Glomerular endothelial cell (primary cell): ENCODE measurements at regions not wholly inside any gene's neighbourhood (a gene's known extent, or its start where the extent isn't known, plus 50 kb on each side); places are given as distances from the start of the nearest gene placed in this dataset.
"Not testable (repeated sequence)": the region's sequence is repeated elsewhere in the genome, so short reads cannot be mapped to it uniquely, and the experiment has no call there.

Source experiments
- DNase-seq: peaks from one replicate; pipeline ENCODE4 v3.0.0-alpha.2; 2011; ENCODE audit warnings: low read depth, low spot score; ENCODE audit errors: extremely low read depth

- no peak for DNase-seq
Measured at GRCh38 chr4:30538794-30539193, 181.4 kb upstream of the PCDH7 start.

- no peak for DNase-seq
Measured at GRCh38 chr4:30543057-30543456, 177.1 kb upstream of the PCDH7 start.

GRCh38 chr4:30553151-30553550 is 167.0 kb upstream of the PCDH7 start:
- DNase-seq = no peak

DNA sequence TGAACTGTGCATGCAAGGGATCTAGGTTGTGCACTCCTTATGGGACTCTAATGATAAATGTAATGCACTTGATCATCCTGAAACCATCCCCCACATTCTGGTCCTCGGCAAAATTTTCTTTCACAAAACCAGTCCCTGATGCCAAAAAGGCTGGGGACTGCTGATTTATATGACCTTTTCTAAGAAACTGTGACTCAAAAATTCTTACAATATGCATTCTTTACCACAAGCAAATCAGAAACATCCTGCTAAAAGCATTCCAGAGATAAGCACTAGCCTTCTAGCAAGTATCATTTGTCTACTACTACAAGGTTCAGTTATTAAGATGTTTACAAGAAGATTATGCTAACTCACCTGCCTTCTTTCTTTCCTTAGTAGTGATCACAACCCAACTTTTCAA is 166.5 kb upstream of the PCDH7 start:
- DNase-seq = no peak

DNA sequence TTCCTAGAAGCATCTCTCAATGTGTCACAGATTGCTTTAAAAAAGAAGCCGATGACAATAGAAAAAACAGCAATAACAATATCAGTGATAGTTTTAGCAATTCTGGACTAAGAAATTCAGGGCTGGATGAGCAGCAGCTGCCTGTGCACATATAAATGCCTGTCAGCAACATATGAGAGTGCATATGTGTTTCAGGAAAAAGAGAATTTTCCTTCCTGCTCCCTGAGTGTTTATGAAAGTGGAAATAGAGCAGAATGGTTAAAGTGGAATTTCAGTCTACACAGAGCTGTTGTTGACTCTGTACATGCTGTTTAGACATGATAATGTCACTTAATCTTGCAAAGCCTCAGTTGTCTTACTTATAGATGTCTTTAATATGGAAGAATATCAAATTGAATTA is 164.4 kb upstream of the PCDH7 start:
- DNase-seq = no peak

DNA sequence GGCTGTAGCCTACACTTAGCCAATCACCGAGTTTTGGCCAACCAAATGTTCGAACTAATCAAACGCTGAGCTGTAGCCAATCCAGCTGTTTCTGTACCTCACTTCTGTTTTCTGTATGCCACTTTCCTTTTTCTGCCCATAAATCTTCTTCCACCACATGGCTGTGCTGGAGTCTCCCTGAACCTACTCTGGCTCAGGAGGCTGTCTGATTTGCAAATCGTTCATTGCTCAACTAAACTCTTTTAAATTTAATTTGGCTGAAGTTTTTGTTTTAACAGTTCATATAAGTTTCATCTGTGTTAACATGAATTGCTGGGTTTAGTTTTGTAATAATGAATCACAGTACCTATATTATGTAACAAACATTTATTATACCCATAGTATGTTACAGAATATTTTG is 160.7 kb upstream of the PCDH7 start:
- no peak for DNase-seq

DNA sequence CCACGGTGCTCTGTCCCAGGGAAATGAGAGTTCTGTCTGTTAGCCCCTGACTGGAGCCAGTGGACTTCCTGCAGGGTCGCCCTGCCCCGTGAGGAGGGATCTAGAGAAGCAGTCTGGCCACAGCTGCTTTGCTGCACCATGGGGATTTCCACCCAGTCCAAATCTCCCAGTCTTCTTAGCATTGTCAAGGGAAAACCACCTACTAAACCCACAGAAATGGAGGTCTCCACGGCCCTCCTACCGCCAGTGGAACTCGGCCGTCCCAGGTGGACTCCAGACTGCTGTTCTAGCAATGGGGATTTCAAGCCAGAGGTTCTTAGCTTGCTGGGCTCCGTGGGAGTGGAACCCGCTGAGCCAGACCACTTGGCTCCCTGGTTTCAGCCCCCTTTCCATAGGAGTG is 133.3 kb upstream of the PCDH7 start:
- no peak for DNase-seq

- not testable (repeated sequence) for DNase-seq
Measured at GRCh38 chr4:30589669-30590068, 130.5 kb upstream of the PCDH7 start.

DNA sequence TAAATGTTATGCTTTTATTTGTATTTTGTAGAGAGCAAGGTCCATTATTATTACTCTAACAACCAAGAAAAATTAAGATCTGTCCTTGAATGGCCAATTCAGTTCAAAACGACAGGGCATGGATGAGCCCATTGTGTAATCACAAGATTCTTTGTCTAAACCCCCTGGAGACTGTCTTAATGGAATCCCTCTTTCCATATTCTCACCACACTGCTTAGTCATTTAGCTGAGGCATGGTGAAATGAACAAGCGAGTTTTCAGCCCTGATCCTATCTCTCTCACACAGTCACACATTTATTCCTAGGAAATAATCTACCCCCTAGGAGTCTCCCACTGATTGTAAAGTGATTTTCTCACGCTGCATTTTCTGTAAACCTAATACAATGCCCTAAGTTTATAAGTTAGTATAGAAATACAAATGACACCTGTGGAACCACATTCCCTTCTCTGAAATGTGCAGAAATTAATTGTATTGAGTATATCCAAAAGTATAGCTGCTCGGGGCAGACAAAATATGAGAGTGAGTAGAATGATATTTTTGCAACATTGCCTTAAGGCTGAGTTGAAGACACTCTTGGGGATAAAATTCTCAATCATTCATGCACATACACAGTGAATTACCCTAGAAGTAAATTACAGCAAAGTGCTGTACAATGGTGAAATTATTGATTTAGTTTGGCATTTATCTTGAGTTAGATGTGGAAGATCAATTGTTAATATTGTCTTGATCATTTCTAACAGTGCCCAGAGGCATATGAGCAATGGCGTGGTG is 119.7 kb upstream of the PCDH7 start:
- DNase-seq = no peak

- DNase-seq = no peak
Measured at GRCh38 chr4:30601070-30601865, 118.9 kb upstream of the PCDH7 start.

DNA sequence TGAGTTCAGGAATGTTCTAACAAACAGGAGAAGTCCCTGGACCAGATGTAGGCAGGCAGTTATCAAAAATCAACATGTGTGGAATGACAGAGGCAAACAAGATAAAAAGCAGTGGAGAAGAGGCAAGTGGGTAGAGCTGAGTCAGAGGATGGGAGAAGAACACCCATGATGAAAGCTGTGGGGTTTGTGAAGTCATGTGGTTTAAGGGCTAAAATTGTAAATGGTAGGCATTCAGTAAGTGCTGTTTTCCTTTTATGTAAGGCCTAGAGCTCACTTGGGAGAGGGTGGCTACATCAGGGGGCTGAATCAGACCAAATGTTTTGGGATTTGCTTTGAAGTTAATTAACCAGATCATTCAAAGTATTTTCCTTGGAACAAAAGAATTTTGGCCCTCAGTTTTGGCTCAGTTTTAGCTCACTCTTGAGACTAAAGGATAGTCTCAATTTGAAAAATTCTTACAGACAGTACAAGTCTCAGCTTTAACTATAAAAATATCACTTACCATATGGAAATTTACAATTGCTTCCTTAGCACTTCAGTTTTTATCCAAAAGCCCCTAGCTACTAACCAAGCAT is 114.5 kb upstream of the PCDH7 start:
- DNase-seq = no peak

- no peak for DNase-seq
Measured at GRCh38 chr4:30610361-30610760, 109.8 kb upstream of the PCDH7 start.

DNA sequence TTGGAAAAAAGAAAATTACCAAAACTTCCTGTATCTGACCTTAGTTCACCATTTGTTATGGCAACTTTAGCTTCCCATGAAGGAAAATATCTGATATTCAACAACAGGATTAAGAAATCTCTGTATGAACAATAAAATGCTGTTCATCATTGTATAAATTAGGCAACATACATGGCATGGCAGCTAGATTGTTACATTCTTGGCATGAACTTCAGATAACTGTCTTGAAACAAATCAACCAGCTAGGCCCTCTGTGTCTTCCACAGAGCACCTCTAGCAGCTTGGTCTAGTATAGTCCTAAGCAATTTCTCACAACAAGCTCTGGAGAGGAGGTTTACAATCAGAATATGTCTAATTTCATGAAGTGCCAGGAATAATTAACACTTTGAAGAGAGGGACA is 105.4 kb upstream of the PCDH7 start:
- DNase-seq = no peak

DNA sequence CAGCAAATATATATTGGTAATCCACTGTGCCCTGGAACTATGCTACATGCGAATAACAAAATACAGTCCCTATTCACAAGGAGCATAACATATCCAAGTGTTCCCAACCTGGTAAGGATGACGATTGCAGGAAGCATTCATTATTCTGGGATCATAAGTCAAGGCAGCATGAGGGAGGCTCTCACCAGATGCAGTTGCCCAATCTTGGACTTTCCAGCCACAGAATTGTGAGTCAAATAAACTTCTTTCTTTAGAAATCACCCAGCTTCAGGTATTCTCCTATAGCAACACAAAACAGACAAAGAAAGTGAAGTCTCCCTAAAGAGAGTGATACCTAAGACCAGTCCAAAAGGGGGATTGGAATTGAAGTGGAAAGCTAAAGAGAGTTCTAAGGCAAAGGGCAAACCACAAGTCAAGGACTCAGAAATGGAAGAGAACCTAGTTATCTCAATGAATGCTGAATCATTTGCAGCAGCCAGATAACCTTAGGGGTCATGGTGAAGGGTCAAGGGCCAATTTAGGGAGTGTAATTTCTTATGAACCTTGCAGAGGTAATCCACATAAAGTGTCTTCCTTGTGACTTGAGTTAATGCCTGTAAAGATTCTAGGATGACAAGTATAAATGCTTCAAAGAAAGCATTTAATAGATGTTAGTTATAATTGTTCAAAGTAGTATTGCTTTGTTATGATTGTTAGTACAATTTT is 103.1 kb upstream of the PCDH7 start:
- no peak for DNase-seq

DNA sequence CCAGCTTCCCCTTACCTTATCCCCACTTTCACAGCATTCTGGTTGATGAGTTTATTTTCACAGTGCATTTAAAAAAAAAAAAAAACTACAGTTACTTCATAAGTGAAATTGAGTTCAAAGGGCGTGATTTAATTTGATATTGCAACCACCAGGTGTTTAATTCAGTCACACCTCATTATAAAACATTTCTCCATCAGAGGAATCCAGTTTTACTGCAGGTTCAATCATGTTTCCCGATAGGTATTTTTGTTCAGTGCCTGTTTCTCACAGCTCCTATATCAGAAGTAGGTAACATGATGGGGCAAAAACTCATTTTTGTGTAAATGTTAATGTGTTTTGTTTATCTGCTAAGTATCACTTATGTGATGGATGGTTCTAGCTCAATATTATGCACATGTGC is 102.3 kb upstream of the PCDH7 start:
- no peak for DNase-seq

DNA sequence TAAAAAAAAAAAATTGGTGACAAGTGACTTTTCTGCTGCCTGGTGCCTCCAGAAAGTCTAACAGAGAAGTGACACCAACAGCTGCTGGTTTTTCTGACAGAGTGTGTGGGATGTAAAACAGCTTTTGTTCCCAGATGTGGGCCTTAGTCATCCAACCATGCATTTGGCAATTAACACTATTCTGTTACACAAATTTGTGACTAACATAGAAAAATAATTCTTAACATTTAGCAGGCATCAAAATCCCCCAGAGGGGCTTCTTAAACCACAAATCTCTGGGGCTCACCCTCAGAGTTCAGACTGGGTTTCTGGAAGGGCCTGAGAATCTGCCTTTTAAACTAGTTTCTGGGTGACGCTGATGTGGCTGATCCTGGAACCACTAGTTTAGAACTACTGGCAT is 100.5 kb upstream of the PCDH7 start:
- DNase-seq = no peak

GRCh38 chr4:30620711-30621110 is 99.5 kb upstream of the PCDH7 start:
- no peak for DNase-seq

DNA sequence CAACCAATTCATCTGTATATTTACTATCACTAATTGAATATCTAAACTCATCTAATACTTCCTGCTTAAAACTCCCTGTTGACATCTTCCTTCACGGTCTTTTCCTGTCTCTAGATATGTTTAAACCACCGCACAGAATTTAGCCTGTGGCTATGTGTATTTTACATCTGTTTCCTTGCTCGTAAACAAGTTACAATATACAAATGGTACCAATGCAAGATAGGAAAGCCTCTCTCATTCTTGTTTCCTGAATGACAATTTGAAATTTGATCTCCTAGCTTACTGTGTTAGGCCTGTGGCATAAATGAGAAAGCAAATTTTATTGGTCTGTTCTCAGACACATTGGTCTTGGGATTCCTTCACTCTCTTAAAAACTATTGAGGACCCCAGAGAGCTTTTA is 89.7 kb upstream of the PCDH7 start:
- no peak for DNase-seq

- DNase-seq = no peak
Measured at GRCh38 chr4:30632751-30633150, 87.4 kb upstream of the PCDH7 start.

DNA sequence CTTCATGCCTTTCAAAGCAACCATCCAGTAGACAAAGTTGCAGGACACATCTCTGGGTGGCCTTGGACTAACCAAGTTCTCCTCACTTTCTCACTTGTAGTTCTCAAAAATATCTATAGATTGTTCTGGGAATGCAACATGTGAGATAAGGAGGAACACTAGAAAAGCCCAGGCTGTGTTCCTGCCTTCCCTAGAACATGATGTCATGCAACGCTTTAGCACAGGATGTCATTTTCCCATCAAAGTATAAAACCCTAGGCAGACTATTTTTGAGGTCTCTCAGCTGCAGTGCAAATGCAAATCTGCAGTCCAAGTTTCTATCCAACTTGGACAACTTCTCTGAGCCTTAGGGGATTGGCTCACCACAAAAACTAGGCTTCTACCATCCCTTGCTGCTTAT is 78.8 kb upstream of the PCDH7 start:
- DNase-seq = no peak

DNA sequence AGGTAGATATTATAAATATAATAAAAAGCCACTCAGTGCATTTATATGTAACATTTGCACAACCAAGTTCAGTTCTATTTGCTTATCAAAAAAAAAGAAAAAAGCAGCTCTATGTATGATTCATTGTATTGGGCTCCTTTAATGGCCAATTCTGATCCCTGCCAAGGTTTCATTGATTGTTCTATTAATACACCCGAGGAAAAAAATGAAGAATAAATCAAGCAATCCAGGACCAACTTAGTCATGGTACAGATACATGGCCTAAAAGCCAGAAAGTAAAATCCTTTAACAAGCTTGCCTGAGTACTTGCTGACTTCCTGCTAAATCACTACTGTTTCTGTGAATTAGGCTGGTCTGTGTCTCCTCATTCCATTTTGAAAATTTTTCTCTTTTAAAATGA is 77.6 kb upstream of the PCDH7 start:
- DNase-seq = no peak
